Colonic mucosa (tissue), 4 donors: ENCODE measurements at regions not wholly inside any gene's neighbourhood (a gene's known extent, or its start where the extent isn't known, plus 50 kb on each side); places are given as distances from the start of the nearest gene placed in this dataset.
A peak's percentile ranks its signal among the peaks of the same experiment; 100 is the strongest.

Experiments
- DNase-seq: peaks from one replicate; pipeline ENCODE4 v3.0.0-alpha.2; 2020
- H3K27ac ChIP-seq: fragments of 200-600 bp; one replicate; pipeline ENCODE4 v1.8.0; 2021
- H3K27me3 ChIP-seq: fragments of 200-600 bp; one replicate; pipeline ENCODE4 v1.8.0; 2021
- H3K36me3 ChIP-seq: fragments of 200-600 bp; one replicate; pipeline ENCODE4 v1.8.0; 2021
- H3K4me1 ChIP-seq: fragments of 200-600 bp; one replicate; pipeline ENCODE4 v1.8.0; 2021; ENCODE audit warnings: mild to moderate bottlenecking
- H3K4me3 ChIP-seq: fragments of 200-600 bp; one replicate; pipeline ENCODE4 v1.8.0; 2021
- H3K9ac ChIP-seq, 2 donors: one replicate each; pipeline ENCODE4 v1.7.0; 2013; ENCODE audit warnings: control low read depth in 2 of 2, low read depth in 2 of 2, low read length in 2 of 2
- H3K9me3 ChIP-seq: fragments of 200-600 bp; one replicate; pipeline ENCODE4 v1.8.0; 2021
- CTCF ChIP-seq: fragments of 200-600 bp; IDR thresholded peaks from one replicate; pipeline ENCODE4 v1.8.0; 2022; ENCODE audit warnings: antibody characterized with exemption, mild to moderate bottlenecking
- intact Hi-C: fragments of 100-400 bp; cut with DNase I; formaldehyde crosslinking; loops from one replicate; pipeline ENCODE4 v1.14.1; 2022
- donor health status: healthy.
- donor health status: DM: no; HTN: no; CAD: no.
- donor health status: DM: no; HTN: no; CAD: no.

- no peak for DNase-seq
- Histone ChIP-seq H3K4me3 (no peak overlapping the region), H3K9me3 (no peaks in the 10 kb centered on the region), H3K27me3 (no peaks in the 10 kb centered on the region), H3K9ac (no peak overlapping the region), H3K27ac (no peak overlapping the region), H3K36me3 (no peaks in the 10 kb centered on the region), H3K4me1 (no peaks in the 10 kb centered on the region)
- no peak for TF ChIP-seq CTCF
- intact Hi-C loops: no loop called here
Measured at GRCh38 chr9:115194216-115194615, 76.3 kb upstream of the TNC start.

- Histone ChIP-seq H3K9me3 (no peaks in the 10 kb centered on the region), H3K4me3 (no peak overlapping the region), H3K36me3 (no peaks in the 10 kb centered on the region), H3K9ac (no peak overlapping the region), H3K27ac (no peak overlapping the region), H3K27me3 (no peaks in the 10 kb centered on the region), H3K4me1 (no peaks in the 10 kb centered on the region)
- TF ChIP-seq CTCF: no peak
- intact Hi-C loops: no loop called here
- DNase-seq: no peak
Measured at GRCh38 chr9:115195912-115196311, 78.0 kb upstream of the TNC start.

GRCh38 chr9:115196919-115197318 lies 79.0 kb upstream of the TNC start:
- Histone ChIP-seq H3K4me3 (no peak overlapping the region), H3K9ac (no peak overlapping the region), H3K9me3 (no peaks in the 10 kb centered on the region), H3K4me1 (no peaks in the 10 kb centered on the region), H3K27ac (no peak overlapping the region), H3K27me3 (no peaks in the 10 kb centered on the region), H3K36me3 (no peaks in the 10 kb centered on the region)
- no peak for TF ChIP-seq CTCF
- intact Hi-C loops: no loop called here
- no peak for DNase-seq

- no peak overlapping the region for H3K9ac ChIP-seq
- no peak overlapping the region for H3K4me3 ChIP-seq
- DNase-seq: peak; percentile 29
- H3K27me3 ChIP-seq: no peaks in the 10 kb centered on the region
- H3K9me3 ChIP-seq: no peaks in the 10 kb centered on the region
- no peak for TF ChIP-seq CTCF
- no peaks in the 10 kb centered on the region for H3K4me1 ChIP-seq
- no peaks in the 10 kb centered on the region for H3K36me3 ChIP-seq
- intact Hi-C loops: no loop called here
- no peak overlapping the region for H3K27ac ChIP-seq
Measured at GRCh38 chr9:115198001-115198400, 80.0 kb upstream of the TNC start.

- no peaks in the 10 kb centered on the region for H3K27me3 ChIP-seq
- H3K4me3 ChIP-seq: no peak overlapping the region
- H3K27ac ChIP-seq: peak overlapping the region; percentile 29
- no peak for DNase-seq
- H3K36me3 ChIP-seq: no peaks in the 10 kb centered on the region
- H3K9ac ChIP-seq: no peak overlapping the region
- intact Hi-C loops: no loop called here
- H3K4me1 ChIP-seq: no peaks in the 10 kb centered on the region
- no peak for TF ChIP-seq CTCF
- H3K9me3 ChIP-seq: no peaks in the 10 kb centered on the region
Measured at GRCh38 chr9:115200711-115201505, 83.0 kb upstream of the TNC start.
